NT2/D1 (cell line): ENCODE measurements at regions not wholly inside any gene's neighbourhood (a gene's known extent, or its start where the extent isn't known, plus 50 kb on each side); places are given as distances from the start of the nearest gene placed in this dataset.

Experiments used
- YY1 ChIP-seq: IDR thresholded peaks from 2 replicates; pipeline ENCODE4 v1.6.1; 2011; ENCODE audit not compliant: insufficient read length, insufficient read depth
- ZNF274 ChIP-seq: IDR thresholded peaks from 2 replicates; pipeline ENCODE4 v1.6.1; 2011; ENCODE audit warnings: mild to moderate bottlenecking, low read depth, low read length

DNA sequence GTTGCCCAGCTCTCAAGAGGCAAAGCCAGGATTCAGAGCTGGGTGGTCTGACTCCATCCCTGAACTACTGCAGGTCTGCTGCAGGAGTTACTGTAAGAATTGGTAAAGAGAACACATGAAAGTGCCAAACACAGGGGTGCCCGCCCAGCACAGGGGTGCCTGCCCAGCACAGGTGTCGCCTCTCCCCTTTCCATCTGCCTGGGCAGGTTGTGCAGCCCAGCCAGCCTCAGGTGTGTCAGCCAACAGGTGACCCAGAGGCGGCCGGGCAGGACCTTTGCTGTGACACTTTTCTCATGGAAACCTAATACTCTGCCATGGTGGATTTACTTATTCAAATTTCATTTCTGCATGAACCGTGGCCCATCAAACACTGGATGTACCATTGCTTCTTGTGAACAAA is 289.7 kb upstream of the IRX4 start:
- TF ChIP-seq YY1 (no peak), ZNF274 (no peak)
